SK-N-SH treated with all-trans-retinoic acid at 6 μM for 48 hours (cell line): ENCODE measurements at regions not wholly inside any gene's neighbourhood (a gene's known extent, or its start where the extent isn't known, plus 50 kb on each side); places are given as distances from the start of the nearest gene placed in this dataset.

ENCODE experiments used
- CREB5 ChIP-seq: fragments of 250-450 bp; sonication (Bioruptor Pico); IDR thresholded peaks from 2 replicates; pipeline ENCODE4 v1.5.1; 2020; ENCODE audit warnings: low read depth, mild to moderate bottlenecking, moderate library complexity
- CSDC2 ChIP-seq: fragments of 250-450 bp; sonication (Bioruptor Pico); IDR thresholded peaks from 2 replicates; pipeline ENCODE4 v1.5.0; 2020; ENCODE audit warnings: mild to moderate bottlenecking, moderate library complexity
- PATZ1 ChIP-seq: fragments of 250-450 bp; sonication (Bioruptor Pico); IDR thresholded peaks from 2 replicates; pipeline ENCODE4 v1.8.0; 2020; ENCODE audit warnings: mild to moderate bottlenecking, moderate library complexity, borderline replicate concordance
- POU6F1 ChIP-seq: fragments of 250-450 bp; sonication (Bioruptor Pico); IDR thresholded peaks from 2 replicates; pipeline ENCODE4 v1.8.0; 2021; ENCODE audit warnings: low read depth, mild to moderate bottlenecking, moderate library complexity, borderline replicate concordance
- TOX ChIP-seq: fragments of 250-450 bp; sonication (Bioruptor Pico); IDR thresholded peaks from 2 replicates; pipeline ENCODE4 v1.8.0; 2021; ENCODE audit warnings: mild to moderate bottlenecking, moderate library complexity, borderline replicate concordance
- ZFP3 ChIP-seq: fragments of 250-450 bp; sonication (Bioruptor Pico); IDR thresholded peaks from 2 replicates; pipeline ENCODE4 v1.5.0; 2020; ENCODE audit warnings: mild to moderate bottlenecking, moderate library complexity
- ZNF70 ChIP-seq: fragments of 450-650 bp; formaldehyde crosslinking; IDR thresholded peaks from 2 replicates; pipeline ENCODE4 v1.5.0; 2020; ENCODE audit warnings: mild to moderate bottlenecking, moderate library complexity

GRCh38 chr14:104239861-104240301 is 101.5 kb downstream of the KIF26A start:
- TF ChIP-seq POU6F1 (CRISPR knock-in tag) (no peak), ZFP3 (no peak), PATZ1 (CRISPR knock-in tag) (no peak), TOX (CRISPR knock-in tag) (no peak), CREB5 (CRISPR knock-in tag) (no peak), CSDC2 (CRISPR knock-in tag) (no peak), ZNF70 (CRISPR knock-in tag) (no peak)
